ENCODE measurements at regions not wholly inside any gene's neighbourhood (a gene's known extent, or its start where the extent isn't known, plus 50 kb on each side); places are given as distances from the start of the nearest gene placed in this dataset.

DNA sequence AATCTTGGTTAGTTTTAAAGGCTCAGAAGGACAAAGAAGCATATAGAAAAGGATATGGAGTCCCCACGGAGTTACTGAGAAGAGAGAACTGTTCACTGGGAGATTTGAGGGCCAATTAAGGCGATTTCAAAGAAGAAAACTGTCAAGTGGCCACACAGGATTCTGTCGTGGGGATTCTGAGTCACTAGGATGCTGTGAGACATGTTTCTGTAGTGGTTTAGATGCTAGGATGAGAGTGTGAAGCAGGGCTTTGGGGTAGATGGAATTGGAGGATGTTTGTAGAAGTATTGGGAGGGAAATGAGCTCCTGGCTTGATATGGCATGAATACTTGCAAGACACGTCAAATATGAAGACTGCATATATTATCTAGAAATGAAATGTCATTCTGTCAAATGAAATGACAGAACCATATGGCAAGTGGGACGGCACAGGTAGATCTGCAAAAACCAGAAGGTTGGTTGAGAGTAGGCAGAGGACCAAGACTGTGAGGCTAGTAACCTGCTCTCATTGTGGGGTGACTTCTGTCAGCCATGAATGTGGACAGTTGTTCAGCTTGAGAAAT lies 136.3 kb upstream of the SPRY4 start:
- TF ChIP-seq, protein P1, sequence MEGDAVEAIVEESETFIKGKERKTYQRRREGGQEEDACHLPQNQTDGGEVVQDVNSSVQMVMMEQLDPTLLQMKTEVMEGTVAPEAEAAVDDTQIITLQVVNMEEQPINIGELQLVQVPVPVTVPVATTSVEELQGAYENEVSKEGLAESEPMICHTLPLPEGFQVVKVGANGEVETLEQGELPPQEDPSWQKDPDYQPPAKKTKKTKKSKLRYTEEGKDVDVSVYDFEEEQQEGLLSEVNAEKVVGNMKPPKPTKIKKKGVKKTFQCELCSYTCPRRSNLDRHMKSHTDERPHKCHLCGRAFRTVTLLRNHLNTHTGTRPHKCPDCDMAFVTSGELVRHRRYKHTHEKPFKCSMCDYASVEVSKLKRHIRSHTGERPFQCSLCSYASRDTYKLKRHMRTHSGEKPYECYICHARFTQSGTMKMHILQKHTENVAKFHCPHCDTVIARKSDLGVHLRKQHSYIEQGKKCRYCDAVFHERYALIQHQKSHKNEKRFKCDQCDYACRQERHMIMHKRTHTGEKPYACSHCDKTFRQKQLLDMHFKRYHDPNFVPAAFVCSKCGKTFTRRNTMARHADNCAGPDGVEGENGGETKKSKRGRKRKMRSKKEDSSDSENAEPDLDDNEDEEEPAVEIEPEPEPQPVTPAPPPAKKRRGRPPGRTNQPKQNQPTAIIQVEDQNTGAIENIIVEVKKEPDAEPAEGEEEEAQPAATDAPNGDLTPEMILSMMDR (IDR thresholded peaks at IDR 0.05), result no peak
- no peak for DNase-seq
- H3K4me1 ChIP-seq, result no peaks in the 10 kb centered on the region
- intact Hi-C loops (cut with DNase I), result no loop called here
- H3K27me3 ChIP-seq (ENCODE audit: insufficient read depth in 3 of 3, low read length in 2 of 3), result no peaks in the 10 kb centered on the region
- H3K9me3 ChIP-seq, result no peaks in the 10 kb centered on the region
- no peak overlapping the region for H3K4me3 ChIP-seq
- no peak overlapping the region for H3K27ac ChIP-seq
- 87 to 90% (median 88%) methylated on average over 5 of the region's 5 CpGs for WGBS, 3 donors
- no peaks in the 10 kb centered on the region for H3K36me3 ChIP-seq (ENCODE audit: insufficient read depth in 1 of 2, low read depth in 1 of 2)
- ATAC-seq, result no peak

DNA sequence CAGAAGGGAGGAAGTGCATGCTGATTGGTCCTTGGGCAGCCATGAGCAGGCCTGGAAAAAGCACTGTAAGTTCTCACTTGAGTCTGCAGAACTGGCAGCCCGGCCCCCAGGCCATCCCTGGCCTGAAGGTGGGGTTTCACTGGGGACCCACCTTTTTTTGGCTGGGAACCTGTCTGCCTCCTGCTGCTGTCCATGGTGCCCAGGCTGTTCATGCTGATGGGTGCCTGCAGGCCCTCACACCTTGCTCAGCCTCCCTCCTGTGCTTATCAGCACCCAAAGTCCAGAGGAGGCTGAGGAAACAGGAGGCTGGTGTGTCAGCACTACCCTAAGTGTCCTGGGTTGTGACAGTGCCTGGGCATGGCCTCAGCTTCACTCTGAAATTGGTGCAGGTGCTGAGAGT lies 134.4 kb upstream of the SPRY4 start:
- ATAC-seq, result no peak
- no peak for DNase-seq
- H3K4me3 ChIP-seq, result no peak overlapping the region
- no peaks in the 10 kb centered on the region for H3K36me3 ChIP-seq (ENCODE audit: insufficient read depth in 1 of 2, low read depth in 1 of 2)
- no peak overlapping the region for H3K27ac ChIP-seq
- peaks cover 0 to 3% (median 0%) of the 10 kb centered on the region in 3 donors for H3K27me3 ChIP-seq (ENCODE audit: insufficient read depth in 3 of 3, low read length in 2 of 3)
- H3K4me1 ChIP-seq, result no peaks in the 10 kb centered on the region
- intact Hi-C loops (cut with DNase I), result no loop called here
- no peaks in the 10 kb centered on the region for H3K9me3 ChIP-seq
- 95 to 100% (median 100%) methylated on average over 1 of the region's 1 CpG for WGBS, 3 donors
- TF ChIP-seq, protein P1 (IDR thresholded peaks at IDR 0.05), result no peak

DNA sequence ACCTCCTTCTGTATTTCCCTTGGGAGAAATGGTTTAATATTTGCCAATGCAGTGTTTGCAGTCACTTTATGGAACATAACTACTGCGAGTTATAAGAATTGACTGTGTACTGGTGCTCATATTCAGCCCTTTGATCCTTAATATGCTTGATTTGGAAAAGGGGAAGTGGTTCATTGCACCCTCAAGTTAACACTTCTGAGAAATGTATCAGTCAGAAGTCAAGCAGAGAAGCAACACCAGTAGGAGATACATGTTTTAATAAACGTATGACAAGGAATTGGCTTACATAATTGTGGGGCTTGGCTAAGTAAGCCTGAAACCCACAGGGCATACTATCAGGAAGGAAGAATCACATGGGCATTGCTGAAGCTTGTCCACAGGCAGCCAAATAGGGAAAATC lies 131.0 kb upstream of the SPRY4 start:
- DNase-seq (no peak), ATAC-seq (no peak)
- Histone ChIP-seq H3K4me1 (no peaks in the 10 kb centered on the region), H3K9me3 (no peaks in the 10 kb centered on the region), H3K36me3 (ENCODE audit: insufficient read depth in 1 of 2, low read depth in 1 of 2) (no peaks in the 10 kb centered on the region), H3K27me3 (ENCODE audit: insufficient read depth in 3 of 3, low read length in 2 of 3) (peaks cover 0 to 3% (median 0%) of the 10 kb centered on the region in 3 donors), H3K4me3 (no peak overlapping the region), H3K27ac (no peak overlapping the region)
- intact Hi-C loops (cut with DNase I), result no loop called here
- WGBS, 3 donors, result 66 to 94% (median 84%) methylated on average over 2 of the region's 2 CpGs
- TF ChIP-seq, protein P1 (IDR thresholded peaks at IDR 0.05), result no peak

DNA sequence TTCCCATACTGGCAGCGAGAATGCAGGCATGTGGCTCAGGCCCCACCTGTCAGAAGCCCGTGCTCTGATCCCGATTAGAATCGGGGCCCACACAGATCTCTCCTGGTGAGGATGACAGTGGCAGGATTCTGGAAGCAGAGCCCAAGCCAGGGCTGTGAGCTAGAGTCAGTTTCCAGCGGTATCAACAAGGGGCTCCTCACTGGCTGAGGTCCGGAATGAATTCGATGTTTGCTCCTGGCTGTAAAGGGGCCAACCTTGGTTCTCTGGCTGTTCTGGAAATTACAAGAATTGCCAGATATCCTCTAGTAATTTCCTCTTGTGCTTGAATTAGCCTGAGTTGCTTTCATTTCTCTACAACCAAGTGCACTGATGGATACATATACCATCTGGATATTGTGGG lies 129.1 kb upstream of the SPRY4 start:
- no peak overlapping the region for H3K4me3 ChIP-seq
- TF ChIP-seq, protein P1 (IDR thresholded peaks at IDR 0.05), result no peak
- 18 to 22% (median 19%) methylated on average over 7 of the region's 7 CpGs for WGBS, 3 donors
- H3K36me3 ChIP-seq (ENCODE audit: insufficient read depth in 1 of 2, low read depth in 1 of 2), result no peaks in the 10 kb centered on the region
- ATAC-seq, result no peak
- no peak for DNase-seq
- H3K4me1 ChIP-seq, result no peaks in the 10 kb centered on the region
- H3K27me3 ChIP-seq (ENCODE audit: insufficient read depth in 3 of 3, low read length in 2 of 3), result peaks cover 0 to 3% (median 0%) of the 10 kb centered on the region in 3 donors
- H3K27ac ChIP-seq, result no peak overlapping the region
- H3K9me3 ChIP-seq, result no peaks in the 10 kb centered on the region
- intact Hi-C loops (cut with DNase I), result no loop called here

DNA sequence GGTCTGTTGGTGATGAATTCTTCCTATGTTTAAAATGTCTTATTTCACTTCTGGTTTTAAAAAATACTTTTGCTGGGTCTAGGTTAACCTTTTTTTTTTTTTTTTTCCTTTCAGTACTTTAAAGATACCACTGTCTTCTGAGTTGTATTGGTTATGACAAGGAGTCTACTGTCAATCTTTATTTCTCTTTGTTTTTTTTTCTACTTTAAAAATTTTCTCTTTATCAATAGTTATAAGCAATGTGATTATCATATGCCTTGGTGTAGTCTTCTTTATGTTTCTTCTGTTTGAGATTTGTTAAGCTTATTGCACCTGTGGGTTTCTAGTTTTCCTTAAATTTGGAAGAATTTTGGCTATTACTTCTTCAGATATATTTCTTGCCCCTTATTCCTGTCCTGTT lies 125.6 kb upstream of the SPRY4 start:
- peaks cover 0 to 2% (median 0%) of the 10 kb centered on the region in 3 donors for H3K27me3 ChIP-seq (ENCODE audit: insufficient read depth in 3 of 3, low read length in 2 of 3)
- intact Hi-C loops (cut with DNase I), result no loop called here
- no peak overlapping the region for H3K27ac ChIP-seq
- no peak for DNase-seq
- no peaks in the 10 kb centered on the region for H3K4me1 ChIP-seq
- TF ChIP-seq, protein P1 (IDR thresholded peaks at IDR 0.05), result no peak
- no peaks in the 10 kb centered on the region for H3K36me3 ChIP-seq (ENCODE audit: insufficient read depth in 1 of 2, low read depth in 1 of 2)
- peaks cover 4% of the 10 kb centered on the region for H3K9me3 ChIP-seq
- no peak overlapping the region for H3K4me3 ChIP-seq
- no peak for ATAC-seq

Measured in psoas muscle (tissue), 7 donors.